ENCODE measurements at regions not wholly inside any gene's neighbourhood (a gene's known extent, or its start where the extent isn't known, plus 50 kb on each side); places are given as distances from the start of the nearest gene placed in this dataset.
"Not testable (repeated sequence)": the region's sequence is repeated elsewhere in the genome, so short reads cannot be mapped to it uniquely, and the experiment has no call there.

DNA sequence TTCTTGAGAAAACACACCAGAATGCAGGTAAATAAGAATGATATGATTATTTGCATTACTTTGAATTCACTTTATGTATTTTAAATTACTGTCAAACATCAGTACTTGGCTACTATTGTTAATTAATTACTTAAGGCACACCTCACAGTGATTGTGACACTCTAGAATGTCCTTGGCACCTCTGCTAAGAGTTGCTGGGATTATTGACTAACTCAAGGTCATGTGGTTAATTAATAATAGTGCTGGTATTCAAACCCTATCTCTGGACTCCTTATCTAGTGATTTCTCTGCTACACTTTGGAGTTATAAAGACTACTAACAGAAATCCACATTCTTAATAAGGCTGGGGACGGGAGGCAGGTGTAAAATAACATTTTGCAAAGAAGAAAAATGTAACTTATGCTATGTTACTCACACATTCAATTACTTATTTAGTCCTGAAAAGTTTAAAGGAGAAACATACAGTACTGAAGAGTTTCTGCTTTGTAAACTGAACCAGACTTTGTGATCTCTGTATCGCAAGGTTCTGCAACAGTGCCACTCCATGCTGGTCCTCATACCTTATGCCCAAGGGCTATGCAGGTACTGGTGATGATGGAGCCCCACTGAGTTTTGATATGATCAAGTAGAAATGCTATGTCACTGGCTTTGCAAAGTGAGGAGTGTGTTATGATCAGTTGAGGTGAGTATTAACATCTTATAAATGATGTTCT is 242.7 kb downstream of the MID1IP1 start:
- no peak for DNase-seq (ENCODE audit: low read depth in 2 of 2)

DNA sequence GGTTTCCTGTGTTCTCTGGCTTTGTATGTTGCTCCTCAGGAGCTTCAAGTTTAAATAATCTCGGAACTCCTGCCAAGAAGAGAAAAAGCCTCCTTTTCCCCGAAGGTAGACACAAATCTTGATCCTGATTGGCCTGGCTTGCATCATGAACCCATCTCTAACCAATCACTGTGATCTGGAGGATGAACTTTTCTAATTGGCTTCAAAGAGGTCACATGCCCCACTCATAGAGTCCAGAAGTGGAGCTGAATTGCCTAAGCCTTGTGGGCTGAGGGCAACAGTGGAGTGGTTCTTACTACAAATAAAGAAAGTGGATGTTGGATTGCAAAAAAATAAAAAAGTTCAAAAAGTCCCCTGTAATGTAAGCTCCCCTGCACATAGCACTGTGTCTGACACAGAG is 245.9 kb downstream of the MID1IP1 start:
- no peak for DNase-seq (ENCODE audit: low read depth in 2 of 2)

DNA sequence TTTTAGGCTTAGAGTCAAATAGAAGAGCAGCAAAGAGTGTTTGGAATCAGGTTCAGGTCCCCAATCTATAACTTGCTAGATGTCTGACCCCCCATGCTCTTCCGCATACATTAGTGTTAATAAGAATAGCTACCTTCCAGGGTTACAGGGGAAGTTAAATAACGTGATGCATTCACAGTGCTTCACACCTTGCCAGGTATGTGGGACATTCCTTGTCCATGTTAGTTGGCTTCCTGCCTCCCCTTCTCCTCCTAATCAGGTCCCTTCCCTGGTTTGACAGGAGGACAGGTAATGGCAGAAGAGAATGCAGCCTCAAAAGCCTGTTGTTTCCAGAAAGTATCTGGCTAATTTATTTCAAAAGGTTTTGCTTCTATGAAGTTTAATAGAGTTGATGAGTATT is 248.7 kb downstream of the MID1IP1 start:
- no peak for DNase-seq (ENCODE audit: low read depth in 2 of 2)

DNA sequence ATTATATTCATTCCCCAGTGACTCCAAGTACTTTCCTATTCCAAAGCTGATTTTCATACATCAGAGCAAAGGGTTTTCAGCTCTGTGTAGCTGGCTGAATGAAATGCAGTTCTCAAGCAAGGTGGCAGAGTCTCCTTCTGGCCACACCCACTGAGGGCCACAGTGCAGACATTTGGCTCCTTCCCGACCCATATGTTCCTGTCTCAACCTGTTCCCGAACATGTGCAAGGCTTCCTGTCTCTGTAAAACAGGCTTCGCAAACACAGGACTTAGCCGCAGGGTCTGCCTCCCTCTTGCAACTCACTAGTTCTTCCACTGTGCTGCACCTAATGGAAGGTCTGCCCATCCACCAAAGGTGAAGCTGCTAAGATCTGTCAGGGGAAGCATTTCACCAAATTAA is 249.2 kb downstream of the MID1IP1 start:
- no peak for DNase-seq (ENCODE audit: low read depth in 2 of 2)

DNA sequence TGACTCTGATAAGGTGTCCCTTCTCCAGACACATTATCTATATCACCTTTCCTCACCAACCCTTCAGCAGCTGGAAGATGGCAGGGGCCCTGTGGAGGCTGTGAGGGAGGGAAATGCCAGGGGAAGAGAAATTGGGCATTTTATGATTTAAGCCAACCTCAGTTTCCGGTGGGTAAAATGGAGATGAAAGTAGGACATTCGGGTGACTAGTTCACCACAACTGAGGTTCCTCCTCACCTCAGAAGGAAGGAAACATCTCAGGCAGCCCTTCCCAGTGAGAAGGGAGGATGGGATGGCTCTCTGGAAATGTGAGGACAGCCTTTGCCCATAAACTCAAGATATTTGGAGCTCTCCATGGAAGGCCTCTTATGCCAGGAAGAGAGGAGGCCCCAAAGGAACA is 251.5 kb downstream of the MID1IP1 start:
- DNase-seq (ENCODE audit: low read depth in 2 of 2) = no peak

DNA sequence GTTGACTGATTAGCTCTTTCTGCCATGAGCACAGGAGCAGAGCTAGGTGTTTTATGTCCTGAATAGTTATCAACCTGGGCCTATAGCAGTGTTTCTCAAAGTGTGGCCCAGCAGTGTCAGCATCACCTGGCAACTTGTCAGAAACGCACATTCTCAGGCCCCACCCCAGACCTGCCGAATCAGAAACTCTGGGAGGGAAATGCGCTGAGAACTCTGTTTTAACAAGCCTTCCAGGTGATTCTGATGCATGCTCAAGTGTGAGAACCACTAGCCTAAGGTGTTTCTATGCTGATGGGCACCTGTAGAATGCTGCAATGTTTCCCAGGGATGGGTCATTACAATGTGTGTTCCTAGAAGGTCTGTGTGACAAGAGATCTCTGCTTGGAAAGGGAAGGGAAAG is 257.5 kb downstream of the MID1IP1 start:
- DNase-seq (ENCODE audit: low read depth in 2 of 2) = no peak

DNA sequence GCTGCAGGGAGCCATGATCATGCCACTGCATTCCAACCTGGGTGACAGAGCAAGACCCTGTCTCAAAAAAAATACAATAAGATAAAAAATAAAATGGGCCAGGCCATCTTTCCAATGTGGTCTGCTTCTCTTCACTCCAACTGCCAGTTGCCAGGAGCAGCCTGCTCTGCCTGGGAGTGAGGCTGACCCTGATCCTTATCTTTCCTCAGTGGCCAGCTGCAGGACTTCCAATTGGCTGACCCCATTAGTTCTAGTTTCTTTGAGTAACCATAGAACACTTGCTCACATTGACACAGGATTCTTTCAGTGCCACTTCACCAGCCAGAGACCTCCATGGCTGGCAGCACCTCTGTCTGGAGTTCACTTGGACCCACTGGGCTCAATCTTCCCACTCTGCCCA is 258.6 kb downstream of the MID1IP1 start:
- no peak for DNase-seq (ENCODE audit: low read depth in 2 of 2)

DNA sequence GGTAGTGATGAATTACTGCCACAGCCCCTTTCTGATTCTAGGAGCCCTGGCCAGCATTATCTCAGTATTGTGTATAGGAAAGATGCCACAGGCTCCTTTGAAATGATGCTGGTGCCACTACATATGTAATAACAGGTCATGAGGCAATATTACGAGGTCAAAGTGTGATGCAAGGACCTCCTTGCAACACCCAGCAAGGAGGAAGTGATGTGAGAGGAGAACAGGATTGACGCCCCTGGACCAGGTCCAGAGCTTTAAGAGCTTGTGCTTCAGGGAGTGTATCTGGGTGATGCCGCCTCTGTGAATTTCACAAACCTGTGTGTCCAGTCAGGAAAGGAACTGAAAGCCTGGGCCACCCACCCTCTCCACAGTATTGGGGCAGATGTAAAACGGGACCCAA is 261.8 kb downstream of the MID1IP1 start:
- no peak for DNase-seq (ENCODE audit: low read depth in 2 of 2)

DNA sequence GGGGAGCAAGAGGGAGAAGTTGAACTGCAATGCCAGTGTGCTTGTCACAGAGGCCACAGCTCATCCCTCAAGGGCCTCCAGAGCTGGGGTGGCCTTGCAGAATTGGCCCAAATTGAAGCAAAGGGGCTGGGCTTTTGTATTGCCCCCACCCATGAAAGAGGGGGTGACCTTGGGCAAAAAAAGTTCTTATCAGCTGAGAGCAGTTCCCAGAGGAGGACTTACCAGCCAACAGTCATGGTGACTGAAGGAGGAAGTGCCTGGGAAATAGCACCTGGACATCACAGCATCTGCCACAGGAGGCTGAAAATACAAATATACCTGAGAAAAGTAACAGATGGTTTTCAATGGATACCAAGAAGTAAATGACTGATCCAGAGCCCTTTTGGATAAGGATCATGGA is 262.4 kb downstream of the MID1IP1 start:
- no peak for DNase-seq (ENCODE audit: low read depth in 2 of 2)

DNA sequence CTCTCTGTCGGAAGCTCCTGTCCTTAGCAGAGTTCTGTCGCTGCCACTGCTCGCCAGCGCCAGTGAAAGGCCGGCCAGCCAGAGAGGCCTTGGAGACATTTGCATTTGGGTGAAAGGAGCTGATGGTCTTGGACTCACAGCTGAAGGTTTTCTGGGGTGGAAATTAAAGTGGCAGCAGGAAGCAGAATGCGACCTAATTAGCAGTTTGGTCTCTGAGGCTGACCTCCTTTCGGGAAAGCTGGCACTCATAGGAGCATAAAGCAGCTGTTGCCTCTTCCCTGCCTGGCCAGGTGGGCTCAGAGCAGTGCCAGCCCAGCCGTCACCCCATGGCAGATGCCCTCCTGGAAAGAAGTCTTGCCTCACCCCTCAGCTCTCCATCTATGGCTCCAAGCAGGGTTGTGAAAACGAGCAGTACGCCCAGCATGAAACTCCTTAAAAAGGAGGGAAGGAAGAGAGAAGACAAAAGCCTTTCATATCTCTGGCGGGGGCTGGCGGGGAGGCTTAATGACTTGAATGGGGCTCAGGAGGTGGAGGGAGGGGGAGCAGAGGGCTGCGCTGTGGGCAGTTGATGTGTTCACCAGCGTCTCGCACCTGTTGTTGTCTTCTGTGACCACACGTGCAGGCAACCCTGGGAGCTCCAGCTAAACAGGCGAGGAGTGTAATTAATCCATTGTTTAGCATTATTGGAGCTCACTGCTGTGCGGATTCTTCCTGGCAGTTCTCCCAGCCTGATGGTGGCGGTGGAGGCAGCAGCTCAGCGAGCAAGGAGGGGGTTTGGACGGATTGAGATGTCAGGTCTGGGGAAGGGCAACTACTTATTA is 264.0 kb downstream of the MID1IP1 start:
- no peak for DNase-seq (ENCODE audit: low read depth in 2 of 2)

DNA sequence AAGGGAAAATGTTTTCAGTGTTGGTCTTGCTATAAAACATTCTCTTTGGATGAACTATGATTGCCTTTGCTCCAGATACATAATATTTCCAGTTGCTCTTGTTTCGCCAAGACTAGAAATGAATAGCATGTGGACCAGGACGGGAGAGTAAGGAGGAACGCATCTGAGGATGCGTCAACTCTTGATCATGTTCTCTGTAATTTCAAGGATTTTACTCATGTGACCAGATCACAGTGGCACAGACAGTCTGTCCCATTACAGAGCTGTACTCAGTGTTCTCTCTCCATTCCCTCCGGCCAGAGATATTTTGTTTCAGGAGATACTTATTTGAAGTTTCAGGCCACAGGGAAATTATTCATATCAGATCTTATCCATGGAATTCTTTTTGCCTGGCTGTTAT is 266.6 kb downstream of the MID1IP1 start:
- no peak for DNase-seq (ENCODE audit: low read depth in 2 of 2)

DNA sequence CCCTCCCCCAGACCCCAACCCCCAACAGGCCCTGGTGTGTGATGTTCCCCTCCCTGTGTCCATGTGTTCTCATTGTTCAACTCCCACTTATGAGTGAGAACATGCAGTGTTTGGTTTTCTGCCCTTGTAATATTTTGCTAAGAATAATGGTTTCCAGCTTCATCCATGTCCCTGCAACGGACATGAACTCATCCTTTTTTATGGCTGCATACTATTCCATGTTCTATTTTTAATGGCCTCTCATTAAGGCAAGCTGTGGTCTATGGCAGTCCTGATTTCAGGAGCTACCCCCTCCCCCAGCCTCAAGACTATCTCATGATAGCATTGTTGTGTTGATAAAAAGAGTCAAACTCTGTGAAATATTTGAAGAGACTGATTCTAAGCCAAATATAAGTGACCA is 267.4 kb downstream of the MID1IP1 start:
- not testable (repeated sequence) for DNase-seq (ENCODE audit: low read depth in 2 of 2)

DNA sequence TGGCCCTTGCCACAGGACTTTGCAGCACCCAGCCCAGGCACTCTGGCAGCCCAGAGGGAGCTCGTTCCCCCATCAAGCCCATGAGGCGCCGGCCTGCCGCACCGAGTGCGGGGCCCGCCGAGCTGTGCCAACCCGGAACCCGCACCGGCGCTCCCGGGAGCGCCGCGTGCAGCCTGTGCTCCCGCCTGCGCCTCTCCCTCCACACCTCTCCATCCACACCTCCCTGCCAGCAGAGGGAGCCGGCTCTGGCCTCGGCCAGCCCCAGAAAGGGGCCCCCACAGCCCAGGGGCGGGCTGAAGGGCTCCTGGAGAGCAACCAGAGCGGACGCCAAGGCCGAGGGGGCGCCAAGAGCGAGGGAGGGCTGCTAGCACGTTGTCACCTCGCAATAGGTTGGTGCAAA is 268.8 kb downstream of the MID1IP1 start:
- no peak for DNase-seq (ENCODE audit: low read depth in 2 of 2)

DNA sequence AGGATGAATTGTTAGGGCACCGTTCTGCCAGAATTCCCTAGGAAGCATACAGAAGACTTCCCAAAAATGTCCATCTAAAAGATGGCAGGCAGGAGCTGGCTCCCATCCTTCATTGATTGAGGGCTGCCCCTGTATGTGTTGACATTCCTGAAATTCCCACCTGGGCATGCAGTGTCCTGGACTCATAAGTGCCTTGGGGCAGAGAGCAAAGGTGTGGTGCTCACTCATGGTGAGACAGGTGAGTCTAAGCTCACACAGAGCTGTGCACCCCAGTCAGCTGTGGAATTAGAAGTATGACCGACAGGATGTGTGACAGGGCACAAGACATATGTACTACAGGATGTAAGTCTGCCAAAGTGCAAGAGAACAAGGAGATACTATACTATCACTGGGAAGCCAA is 271.9 kb downstream of the MID1IP1 start:
- DNase-seq (ENCODE audit: low read depth in 2 of 2) = no peak

DNA sequence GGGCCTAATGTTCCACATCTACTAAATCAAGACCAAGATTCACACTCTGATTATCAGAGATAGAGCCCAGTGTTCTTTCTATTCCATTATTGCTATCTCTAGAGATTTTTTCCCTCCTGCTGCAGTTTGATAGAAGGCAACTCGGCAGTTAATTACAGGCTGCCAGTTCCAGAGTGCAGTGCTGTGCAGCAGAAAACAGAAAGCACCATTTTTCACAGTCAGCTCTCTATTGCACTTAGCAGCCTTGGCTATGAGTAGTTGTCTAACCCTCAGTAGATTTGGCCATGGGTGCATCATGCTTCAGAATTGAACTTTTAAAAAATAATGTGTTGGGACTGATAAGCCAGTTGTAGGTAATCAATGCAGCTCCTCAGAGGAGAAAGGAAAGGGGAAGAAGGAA is 295.3 kb downstream of the MID1IP1 start:
- no peak for DNase-seq (ENCODE audit: low read depth in 2 of 2)

DNA sequence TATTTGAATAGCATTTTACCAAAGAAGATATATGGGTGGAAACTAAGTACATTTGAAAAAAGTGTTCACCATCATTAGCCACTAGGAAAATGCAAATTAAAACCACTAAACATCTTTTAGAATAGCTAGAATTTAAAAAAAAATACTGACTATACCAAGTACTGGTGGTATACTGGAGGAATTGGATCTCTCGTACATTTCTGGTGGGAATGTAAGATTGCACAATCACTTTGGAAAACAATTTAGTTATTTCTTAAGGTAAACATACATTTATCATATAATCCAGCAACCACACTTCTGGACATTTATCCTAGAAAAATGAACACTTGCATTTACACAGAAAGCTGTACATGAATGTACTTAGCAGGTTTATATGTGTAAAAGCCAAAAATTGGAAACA is 303.5 kb downstream of the MID1IP1 start:
- no peak for DNase-seq (ENCODE audit: low read depth in 2 of 2)

DNA sequence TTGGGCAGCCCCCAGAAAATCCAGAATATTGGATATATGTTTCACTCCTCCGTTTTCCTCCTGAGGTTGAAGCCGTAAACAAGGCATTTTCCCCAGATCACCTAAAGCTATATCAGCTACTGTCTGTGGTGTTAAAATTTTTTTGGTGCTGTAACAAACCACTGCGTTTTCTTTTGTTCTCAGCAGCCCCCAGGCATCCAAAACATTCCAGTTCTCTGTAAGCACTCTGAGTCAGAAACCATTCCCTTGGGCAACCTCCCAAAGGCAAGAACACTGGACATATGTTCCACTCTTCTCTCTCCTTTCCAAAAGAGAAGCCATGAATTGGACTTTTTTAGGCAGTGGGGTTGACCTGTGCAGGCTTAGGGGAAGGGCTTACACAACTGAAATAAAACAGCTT is 310.9 kb downstream of the MID1IP1 start:
- no peak for DNase-seq (ENCODE audit: low read depth in 2 of 2)

DNA sequence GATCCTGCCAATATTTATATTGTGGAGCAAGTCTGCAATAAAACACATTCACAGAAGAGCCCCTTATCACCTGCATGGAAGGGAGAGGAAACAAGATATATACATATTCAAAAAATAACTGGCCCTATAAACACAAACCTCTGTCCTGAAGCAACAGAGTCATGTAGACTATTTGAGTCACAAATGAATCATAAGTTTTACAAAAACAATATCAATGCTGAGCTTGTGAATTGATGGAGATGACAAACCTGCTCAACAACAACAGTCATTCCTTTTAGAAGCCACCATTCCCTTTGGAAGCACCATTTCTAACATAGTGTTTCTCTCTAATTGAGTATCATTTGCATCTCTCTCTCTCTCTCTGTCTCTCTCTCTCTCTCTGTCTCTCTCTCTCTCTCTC is 313.9 kb downstream of the MID1IP1 start:
- DNase-seq (ENCODE audit: low read depth in 2 of 2) = no peak

DNA sequence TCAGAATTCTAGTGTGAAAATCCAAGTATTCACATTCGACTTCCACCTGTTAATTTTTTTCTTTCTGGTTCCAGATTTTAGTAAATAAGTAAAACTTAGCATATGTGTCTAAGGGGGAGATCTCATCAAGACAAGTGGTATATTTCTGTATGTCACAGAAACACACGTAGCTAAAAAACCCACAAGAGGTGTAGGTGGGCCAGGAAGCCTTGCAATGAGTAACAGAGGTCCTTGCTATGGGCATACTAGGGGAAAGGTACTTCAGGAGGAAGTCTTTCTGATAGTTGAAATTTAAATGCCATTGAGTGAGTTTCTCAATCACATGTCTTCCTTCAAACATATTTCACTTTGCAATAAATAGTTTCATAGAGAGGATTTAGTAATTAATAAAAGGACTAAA is 315.8 kb downstream of the MID1IP1 start:
- DNase-seq (ENCODE audit: low read depth in 2 of 2) = no peak

DNA sequence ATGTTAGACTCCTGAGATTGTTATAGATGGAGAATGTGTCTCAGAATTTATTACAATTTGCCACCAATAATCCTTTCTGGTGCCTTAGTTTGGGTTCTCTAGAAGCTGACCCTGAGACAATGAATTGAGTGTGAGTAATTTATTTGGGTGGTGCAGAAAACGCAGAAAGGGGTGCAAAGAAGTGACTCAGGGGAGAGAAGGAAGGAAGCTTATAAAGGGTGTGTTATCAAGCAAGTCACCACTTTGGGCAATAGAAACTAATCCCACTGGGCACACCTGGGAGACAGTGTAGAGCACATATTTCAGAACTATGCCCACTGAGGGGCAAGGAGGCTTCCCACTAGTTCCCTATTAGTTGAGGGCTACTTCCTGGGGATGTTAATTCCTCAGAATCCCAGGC is 320.6 kb downstream of the MID1IP1 start:
- DNase-seq (ENCODE audit: low read depth in 2 of 2) = no peak

DNA sequence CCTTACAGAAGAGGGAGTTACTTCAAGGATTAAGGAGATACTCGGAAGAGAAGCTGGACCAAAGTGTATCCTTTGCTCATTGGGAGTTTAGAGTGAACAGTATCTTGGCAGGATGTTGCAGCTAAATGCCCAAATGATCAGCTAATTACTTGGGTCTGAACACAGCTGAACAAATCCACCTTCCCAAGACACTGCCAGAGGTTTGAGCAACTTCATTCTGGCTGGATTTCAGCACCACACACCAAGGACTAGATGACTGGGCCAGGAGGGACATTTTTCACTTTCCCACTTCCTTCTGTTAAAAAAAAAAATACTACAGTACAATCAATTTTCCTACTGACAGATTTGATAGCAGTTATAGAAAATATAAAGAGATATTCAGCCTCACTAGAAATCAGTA is 324.6 kb downstream of the MID1IP1 start:
- no peak for DNase-seq (ENCODE audit: low read depth in 2 of 2)

DNA sequence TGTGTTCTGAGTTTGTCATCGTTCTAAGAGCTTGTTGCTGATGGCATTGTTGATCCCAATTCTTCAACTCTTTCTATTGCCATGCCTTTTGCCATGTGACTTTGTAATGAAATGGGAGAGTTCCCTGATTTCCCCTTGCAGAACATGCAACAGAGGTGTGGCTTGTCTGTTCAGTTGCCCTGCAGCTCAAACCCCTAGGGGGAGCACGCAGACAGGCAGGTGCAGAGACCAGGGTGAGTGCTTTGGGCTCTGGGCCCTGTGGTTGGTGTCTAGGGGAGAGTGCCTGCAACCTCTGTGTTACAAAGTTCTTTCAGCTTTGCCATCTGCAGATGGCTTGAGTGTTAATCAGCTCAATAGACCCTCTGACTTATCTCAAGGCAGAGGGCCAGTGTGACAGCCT is 332.7 kb downstream of the MID1IP1 start:
- DNase-seq (ENCODE audit: low read depth in 2 of 2) = no peak

DNA sequence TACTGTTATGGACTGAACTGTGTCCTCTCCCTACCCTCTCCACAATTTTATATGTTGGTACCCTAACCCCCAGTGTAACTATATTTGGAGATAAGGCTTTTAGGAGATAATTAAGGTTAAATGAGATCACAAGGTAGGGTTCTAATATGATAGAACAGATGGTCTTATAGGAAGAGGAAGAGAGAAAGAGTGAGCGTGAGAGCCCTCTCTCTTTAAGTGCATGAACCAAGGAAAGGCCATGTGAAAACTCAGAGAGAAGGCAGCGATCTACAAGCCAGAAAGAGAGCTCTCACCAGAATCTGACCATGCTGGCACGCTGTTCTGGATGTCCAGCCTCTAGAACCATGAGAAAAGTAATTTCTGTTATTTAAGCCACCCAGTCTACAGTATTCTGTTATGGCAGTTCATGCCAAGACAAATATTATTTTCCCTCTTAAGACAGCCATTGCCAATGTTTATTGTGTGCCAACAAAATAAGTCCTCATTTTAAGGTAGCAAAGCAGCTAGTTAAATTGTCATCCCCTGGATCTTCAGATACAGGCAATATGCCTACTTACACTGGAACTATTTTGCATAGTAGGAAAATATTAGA is 336.2 kb downstream of the MID1IP1 start:
- no peak for DNase-seq (ENCODE audit: low read depth in 2 of 2)

Measured in fibroblast of skin of left quadriceps (primary cell).